ENCODE measurements at regions not wholly inside any gene's neighbourhood (a gene's known extent, or its start where the extent isn't known, plus 50 kb on each side); places are given as distances from the start of the nearest gene placed in this dataset.

GRCh38 chr10:130795819-130796218, 515.7 kb downstream of the TCERG1L start:
- Mint-ChIP-seq H3K27ac (no peak overlapping the region), H3K27me3 (ENCODE audit: low read depth) (no peaks in the 10 kb centered on the region), H3K4me1 (ENCODE audit: low read depth) (no peaks in the 10 kb centered on the region), H3K36me3 (ENCODE audit: low read depth) (no peaks in the 10 kb centered on the region), H3K9me3 (no peaks in the 10 kb centered on the region), H3K4me3 (no peak overlapping the region)
- DNase-seq (ENCODE audit: low spot score): no peak

- Mint-ChIP-seq H3K27me3 (ENCODE audit: low read depth) (no peaks in the 10 kb centered on the region), H3K9me3 (no peaks in the 10 kb centered on the region), H3K27ac (no peak overlapping the region), H3K4me3 (no peak overlapping the region), H3K36me3 (ENCODE audit: low read depth) (no peaks in the 10 kb centered on the region), H3K4me1 (ENCODE audit: low read depth) (no peaks in the 10 kb centered on the region)
- no peak for DNase-seq (ENCODE audit: low spot score)
These were observed 512.0 kb downstream of the TCERG1L start for GRCh38 chr10:130799532-130799931.

GRCh38 chr10:130800281-130800680, 511.2 kb downstream of the TCERG1L start:
- Mint-ChIP-seq H3K9me3 (no peaks in the 10 kb centered on the region), H3K27me3 (ENCODE audit: low read depth) (no peaks in the 10 kb centered on the region)

GRCh38 chr10:130801276-130801675, 510.2 kb downstream of the TCERG1L start:
- DNase-seq (ENCODE audit: low spot score): no peak
- Mint-ChIP-seq H3K27ac (no peak overlapping the region), H3K4me3 (no peak overlapping the region), H3K4me1 (ENCODE audit: low read depth) (no peaks in the 10 kb centered on the region), H3K27me3 (ENCODE audit: low read depth) (no peaks in the 10 kb centered on the region), H3K9me3 (no peaks in the 10 kb centered on the region), H3K36me3 (ENCODE audit: low read depth) (no peaks in the 10 kb centered on the region)

More at GRCh38 chr10:130800281-130800680, 511.2 kb downstream of the TCERG1L start:
- Mint-ChIP-seq H3K27ac (no peak overlapping the region), H3K36me3 (ENCODE audit: low read depth) (no peaks in the 10 kb centered on the region), H3K4me3 (no peak overlapping the region), H3K4me1 (ENCODE audit: low read depth) (no peaks in the 10 kb centered on the region)
- DNase-seq (ENCODE audit: low spot score): no peak

- Mint-ChIP-seq H3K4me3 (no peak overlapping the region), H3K4me1 (ENCODE audit: low read depth) (no peaks in the 10 kb centered on the region), H3K27ac (no peak overlapping the region), H3K36me3 (ENCODE audit: low read depth) (no peaks in the 10 kb centered on the region), H3K27me3 (ENCODE audit: low read depth) (no peaks in the 10 kb centered on the region), H3K9me3 (no peaks in the 10 kb centered on the region)
- no peak for DNase-seq (ENCODE audit: low spot score)
These were observed 509.7 kb downstream of the TCERG1L start for GRCh38 chr10:130801784-130802183.

GRCh38 chr10:130802301-130802700, 509.2 kb downstream of the TCERG1L start:
- no peak for DNase-seq (ENCODE audit: low spot score)
- H3K36me3 Mint-ChIP-seq (ENCODE audit: low read depth): no peaks in the 10 kb centered on the region
- H3K9me3 Mint-ChIP-seq: no peaks in the 10 kb centered on the region
- H3K27me3 Mint-ChIP-seq (ENCODE audit: low read depth): no peaks in the 10 kb centered on the region
- H3K4me1 Mint-ChIP-seq (ENCODE audit: low read depth): no peaks in the 10 kb centered on the region
- no peak overlapping the region for H3K27ac Mint-ChIP-seq
- no peak overlapping the region for H3K4me3 Mint-ChIP-seq

- Mint-ChIP-seq H3K4me3 (no peak overlapping the region), H3K27me3 (ENCODE audit: low read depth) (no peaks in the 10 kb centered on the region), H3K36me3 (ENCODE audit: low read depth) (no peaks in the 10 kb centered on the region), H3K4me1 (ENCODE audit: low read depth) (no peaks in the 10 kb centered on the region), H3K27ac (no peak overlapping the region), H3K9me3 (no peaks in the 10 kb centered on the region)
- DNase-seq (ENCODE audit: low spot score): no peak
These were observed 507.2 kb downstream of the TCERG1L start for GRCh38 chr10:130804281-130804680.

GRCh38 chr10:130804778-130805634, 506.5 kb downstream of the TCERG1L start:
- Mint-ChIP-seq H3K4me1 (ENCODE audit: low read depth) (no peaks in the 10 kb centered on the region), H3K36me3 (ENCODE audit: low read depth) (no peaks in the 10 kb centered on the region), H3K27me3 (ENCODE audit: low read depth) (no peaks in the 10 kb centered on the region), H3K4me3 (no peak overlapping the region), H3K9me3 (no peaks in the 10 kb centered on the region), H3K27ac (no peak overlapping the region)
- DNase-seq (ENCODE audit: low spot score): no peak

GRCh38 chr10:130805635-130806030, 505.9 kb downstream of the TCERG1L start:
- Mint-ChIP-seq H3K27ac (no peak overlapping the region), H3K9me3 (no peaks in the 10 kb centered on the region), H3K27me3 (ENCODE audit: low read depth) (no peaks in the 10 kb centered on the region), H3K36me3 (ENCODE audit: low read depth) (no peaks in the 10 kb centered on the region), H3K4me3 (no peak overlapping the region), H3K4me1 (ENCODE audit: low read depth) (no peaks in the 10 kb centered on the region)
- no peak for DNase-seq (ENCODE audit: low spot score)

GRCh38 chr10:130806426-130806825, 505.1 kb downstream of the TCERG1L start:
- no peak overlapping the region for H3K27ac Mint-ChIP-seq
- H3K36me3 Mint-ChIP-seq (ENCODE audit: low read depth): no peaks in the 10 kb centered on the region
- H3K4me1 Mint-ChIP-seq (ENCODE audit: low read depth): no peaks in the 10 kb centered on the region
- DNase-seq (ENCODE audit: low spot score): no peak
- no peaks in the 10 kb centered on the region for H3K27me3 Mint-ChIP-seq (ENCODE audit: low read depth)
- H3K4me3 Mint-ChIP-seq: no peak overlapping the region
- no peaks in the 10 kb centered on the region for H3K9me3 Mint-ChIP-seq

GRCh38 chr10:130807096-130807495, 504.4 kb downstream of the TCERG1L start:
- no peaks in the 10 kb centered on the region for H3K9me3 Mint-ChIP-seq
- H3K27me3 Mint-ChIP-seq (ENCODE audit: low read depth): no peaks in the 10 kb centered on the region
- no peak overlapping the region for H3K4me3 Mint-ChIP-seq
- DNase-seq (ENCODE audit: low spot score): no peak
- no peaks in the 10 kb centered on the region for H3K36me3 Mint-ChIP-seq (ENCODE audit: low read depth)
- H3K4me1 Mint-ChIP-seq (ENCODE audit: low read depth): no peaks in the 10 kb centered on the region
- H3K27ac Mint-ChIP-seq: no peak overlapping the region

GRCh38 chr10:130807721-130808120, 503.8 kb downstream of the TCERG1L start:
- Mint-ChIP-seq H3K4me1 (ENCODE audit: low read depth) (no peaks in the 10 kb centered on the region), H3K36me3 (ENCODE audit: low read depth) (no peaks in the 10 kb centered on the region), H3K9me3 (no peaks in the 10 kb centered on the region), H3K27me3 (ENCODE audit: low read depth) (no peaks in the 10 kb centered on the region), H3K4me3 (no peak overlapping the region), H3K27ac (no peak overlapping the region)
- no peak for DNase-seq (ENCODE audit: low spot score)

GRCh38 chr10:130808243-130808642, 503.3 kb downstream of the TCERG1L start:
- Mint-ChIP-seq H3K4me3 (no peak overlapping the region), H3K27ac (no peak overlapping the region)

GRCh38 chr10:130808686-130809085, 502.8 kb downstream of the TCERG1L start:
- H3K27me3 Mint-ChIP-seq (ENCODE audit: low read depth): no peaks in the 10 kb centered on the region
- no peaks in the 10 kb centered on the region for H3K9me3 Mint-ChIP-seq
- no peak for DNase-seq (ENCODE audit: low spot score)
- H3K36me3 Mint-ChIP-seq (ENCODE audit: low read depth): no peaks in the 10 kb centered on the region
- H3K4me1 Mint-ChIP-seq (ENCODE audit: low read depth): no peaks in the 10 kb centered on the region
- no peak overlapping the region for H3K4me3 Mint-ChIP-seq
- no peak overlapping the region for H3K27ac Mint-ChIP-seq

More at GRCh38 chr10:130808243-130808642, 503.3 kb downstream of the TCERG1L start:
- Mint-ChIP-seq H3K9me3 (no peaks in the 10 kb centered on the region), H3K36me3 (ENCODE audit: low read depth) (no peaks in the 10 kb centered on the region), H3K27me3 (ENCODE audit: low read depth) (no peaks in the 10 kb centered on the region), H3K4me1 (ENCODE audit: low read depth) (no peaks in the 10 kb centered on the region)
- no peak for DNase-seq (ENCODE audit: low spot score)

GRCh38 chr10:130809181-130809580, 502.3 kb downstream of the TCERG1L start:
- no peak overlapping the region for H3K27ac Mint-ChIP-seq
- no peaks in the 10 kb centered on the region for H3K4me1 Mint-ChIP-seq (ENCODE audit: low read depth)
- H3K9me3 Mint-ChIP-seq: no peaks in the 10 kb centered on the region
- no peak for DNase-seq (ENCODE audit: low spot score)
- no peaks in the 10 kb centered on the region for H3K36me3 Mint-ChIP-seq (ENCODE audit: low read depth)
- no peaks in the 10 kb centered on the region for H3K27me3 Mint-ChIP-seq (ENCODE audit: low read depth)
- H3K4me3 Mint-ChIP-seq: no peak overlapping the region
